MV-4-11 (cell line): ENCODE measurements at regions not wholly inside any gene's neighbourhood (a gene's known extent, or its start where the extent isn't known, plus 50 kb on each side); places are given as distances from the start of the nearest gene placed in this dataset.
A peak's percentile ranks its signal among the peaks of the same experiment; 100 is the strongest.
"Not testable (repeated sequence)": the region's sequence is repeated elsewhere in the genome, so short reads cannot be mapped to it uniquely, and the experiment has no call there.

ENCODE experiments used
- DNase-seq: peaks from one replicate; lab custom pipeline; 2025; lab: John Stamatoyannopoulos, UW

DNA sequence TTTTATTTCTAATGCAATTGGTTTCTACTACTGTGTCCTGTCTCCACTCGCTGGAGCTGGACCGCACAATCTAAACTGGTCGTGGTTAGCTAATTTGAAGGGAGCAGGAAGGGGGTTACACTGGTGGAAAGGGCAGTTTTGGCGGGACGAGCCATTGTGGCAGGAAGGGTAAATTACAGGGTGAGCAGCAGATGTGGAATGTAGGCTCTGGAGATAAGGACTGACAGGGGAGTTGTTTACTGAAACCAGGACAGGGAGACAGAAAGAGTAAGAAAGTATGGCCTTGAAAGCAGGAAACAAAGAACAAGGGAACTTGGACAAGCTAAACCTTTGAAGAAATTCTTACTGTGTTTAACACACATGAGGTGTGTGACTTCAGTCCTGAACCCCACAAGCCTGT lies 147.8 kb downstream of the ATXN7L3B start:
- DNase-seq = no peak

- peak; percentile 44 for DNase-seq
These were observed 151.5 kb downstream of the ATXN7L3B start for GRCh38 chr12:74689071-74689655.

- no peak for DNase-seq
These were observed 152.3 kb downstream of the ATXN7L3B start for GRCh38 chr12:74689929-74690328.

- no peak for DNase-seq
These were observed 181.8 kb downstream of the ATXN7L3B start for GRCh38 chr12:74719447-74719846.

- no peak for DNase-seq
These were observed 185.1 kb downstream of the ATXN7L3B start for GRCh38 chr12:74722709-74723108.

DNA sequence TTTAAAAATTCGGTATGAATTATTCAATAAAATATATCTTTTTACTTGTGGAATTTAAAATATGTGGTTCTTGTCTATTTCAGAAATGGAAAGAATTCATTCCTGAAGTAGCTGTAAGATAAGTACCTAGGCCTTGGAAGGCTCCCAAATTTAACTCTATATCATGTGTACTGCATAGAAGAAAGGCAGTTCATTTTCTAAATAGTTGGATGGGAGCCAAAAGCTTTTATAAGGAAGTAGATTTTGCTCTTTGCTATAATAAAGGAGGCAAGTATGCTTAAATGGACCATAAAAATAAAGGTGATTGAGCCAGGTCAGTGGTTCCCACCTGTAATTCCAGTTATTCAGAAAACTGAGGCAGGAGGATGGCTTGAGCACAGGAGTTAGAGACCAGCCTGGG lies 187.5 kb downstream of the ATXN7L3B start:
- DNase-seq = no peak

GRCh38 chr12:74728006-74728405 lies 190.4 kb downstream of the ATXN7L3B start:
- no peak for DNase-seq

- DNase-seq = no peak
These were observed 194.6 kb downstream of the ATXN7L3B start for GRCh38 chr12:74732164-74732784.

DNA sequence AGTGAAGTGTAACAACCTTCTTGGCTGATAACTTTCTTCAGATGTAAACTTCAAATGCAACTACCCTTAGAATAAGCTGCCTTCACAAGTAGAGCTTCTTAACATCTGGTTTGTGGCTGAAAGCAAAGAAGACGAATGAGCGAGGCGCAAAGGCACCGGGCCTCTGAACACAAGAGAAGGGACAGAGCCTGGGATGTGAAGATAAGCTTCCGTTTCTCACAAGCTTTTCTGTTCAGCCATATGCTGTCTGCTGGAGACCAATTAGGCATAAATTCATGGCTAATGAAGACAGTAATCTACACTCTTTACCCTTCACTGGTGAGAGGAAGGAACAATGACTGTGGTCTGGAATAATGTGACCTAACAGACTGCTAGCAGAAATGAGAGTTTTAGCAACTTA lies 195.2 kb downstream of the ATXN7L3B start:
- no peak for DNase-seq

DNA sequence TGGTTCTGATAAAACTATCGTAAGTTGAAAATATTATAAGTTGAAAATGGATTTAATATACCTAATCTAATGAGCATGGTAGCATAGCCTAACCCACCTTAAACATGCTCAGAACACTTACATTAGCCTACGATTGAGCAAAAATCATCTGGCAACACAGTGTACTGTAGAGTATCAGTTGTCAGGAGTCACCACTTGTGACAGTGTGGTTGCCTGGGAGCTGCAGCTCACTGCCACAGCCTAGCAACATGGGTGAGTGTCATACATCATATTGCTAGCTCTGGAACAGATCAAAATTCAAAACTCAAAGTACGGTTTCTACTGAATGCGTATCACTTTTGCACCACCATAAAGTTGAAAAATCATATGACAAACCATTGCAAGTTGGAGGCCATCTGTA lies 203.5 kb downstream of the ATXN7L3B start:
- DNase-seq = no peak

DNA sequence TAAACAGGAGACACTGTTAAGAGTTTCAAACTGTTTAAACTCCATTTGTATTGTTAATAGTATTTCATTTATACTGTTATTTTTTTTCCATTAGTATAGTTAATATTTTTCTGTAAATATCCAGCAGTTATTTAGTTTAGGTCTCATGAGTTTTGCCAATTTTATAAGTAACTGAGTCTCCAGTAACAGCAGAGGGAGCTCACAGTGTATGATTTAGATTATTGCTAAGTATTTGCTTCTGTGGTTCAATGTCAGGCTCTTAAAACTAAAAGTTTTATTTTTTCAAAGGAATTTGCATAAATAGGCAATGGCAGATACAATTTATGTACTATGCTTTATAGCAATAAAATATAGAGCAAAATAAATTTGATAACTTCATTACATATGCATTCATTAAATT lies 209.7 kb downstream of the ATXN7L3B start:
- no peak for DNase-seq

DNA sequence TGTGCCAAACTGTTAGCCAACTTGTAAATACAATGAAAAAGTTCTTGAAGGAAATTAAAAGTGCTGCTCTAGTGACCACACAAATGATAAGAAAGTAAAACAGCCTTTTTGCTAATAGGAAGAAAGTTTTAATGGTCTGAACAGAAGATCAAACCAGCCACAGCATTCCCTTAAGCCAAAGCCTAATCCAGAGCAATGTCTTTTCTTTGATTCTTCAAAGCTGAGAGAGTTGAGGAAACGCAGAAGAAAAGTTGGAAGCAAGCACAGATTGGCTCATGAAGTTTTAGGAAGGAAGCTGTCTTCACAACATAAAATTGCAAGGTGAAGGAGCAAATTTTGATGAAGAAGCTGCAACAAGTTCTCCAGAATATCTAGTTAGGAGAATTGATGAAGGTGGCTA lies 213.8 kb downstream of the ATXN7L3B start:
- no peak for DNase-seq

GRCh38 chr12:74752215-74752614 lies 214.6 kb downstream of the ATXN7L3B start:
- DNase-seq = no peak

DNA sequence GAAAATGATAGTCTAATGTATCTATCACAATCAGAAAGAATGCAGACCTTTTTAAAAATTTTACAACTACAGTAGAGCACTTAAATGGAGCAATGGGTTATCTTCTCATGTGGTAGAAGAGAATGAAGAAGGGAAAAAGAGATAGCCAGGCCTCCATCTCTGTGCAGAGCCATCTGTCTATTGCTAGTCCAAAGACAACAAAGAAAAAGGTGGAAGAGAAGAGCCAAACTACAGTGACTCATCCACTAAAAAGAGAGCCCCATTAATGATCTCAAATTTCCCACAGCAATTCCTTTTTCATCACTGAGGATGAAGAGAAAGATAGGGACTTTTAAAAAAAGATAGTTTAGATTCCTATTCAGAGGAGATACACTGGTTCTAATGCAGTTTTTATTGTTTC lies 232.9 kb downstream of the ATXN7L3B start:
- DNase-seq = no peak

GRCh38 chr12:74775276-74775675 lies 237.6 kb downstream of the ATXN7L3B start:
- DNase-seq = no peak

GRCh38 chr12:74776378-74776777 lies 238.7 kb downstream of the ATXN7L3B start:
- no peak for DNase-seq

GRCh38 chr12:74780182-74780849 lies 242.7 kb downstream of the ATXN7L3B start:
- DNase-seq = no peak

- DNase-seq = not testable (repeated sequence)
These were observed 243.2 kb downstream of the ATXN7L3B start for GRCh38 chr12:74780850-74781241.

GRCh38 chr12:74781991-74782485 lies 244.4 kb downstream of the ATXN7L3B start:
- no peak for DNase-seq

DNA sequence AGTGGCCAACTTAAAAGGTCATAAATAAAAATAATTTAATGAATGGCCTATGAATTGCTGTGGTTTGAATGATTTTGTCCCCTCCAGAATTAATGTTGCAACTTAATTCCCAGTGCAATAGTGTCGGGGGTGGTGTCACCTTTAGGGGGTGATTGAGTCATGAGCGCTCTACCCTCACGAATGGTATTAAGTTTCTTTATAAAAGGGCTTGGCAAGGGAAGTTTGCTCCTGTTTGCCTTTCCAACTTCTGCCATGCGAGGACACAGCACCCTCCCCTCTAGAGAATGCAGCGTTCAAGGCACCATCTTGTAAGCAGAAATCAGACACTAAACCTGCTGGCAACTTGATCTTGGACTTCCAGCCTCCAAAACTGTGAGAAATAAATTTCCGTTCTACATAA lies 253.3 kb downstream of the ATXN7L3B start:
- DNase-seq = no peak

DNA sequence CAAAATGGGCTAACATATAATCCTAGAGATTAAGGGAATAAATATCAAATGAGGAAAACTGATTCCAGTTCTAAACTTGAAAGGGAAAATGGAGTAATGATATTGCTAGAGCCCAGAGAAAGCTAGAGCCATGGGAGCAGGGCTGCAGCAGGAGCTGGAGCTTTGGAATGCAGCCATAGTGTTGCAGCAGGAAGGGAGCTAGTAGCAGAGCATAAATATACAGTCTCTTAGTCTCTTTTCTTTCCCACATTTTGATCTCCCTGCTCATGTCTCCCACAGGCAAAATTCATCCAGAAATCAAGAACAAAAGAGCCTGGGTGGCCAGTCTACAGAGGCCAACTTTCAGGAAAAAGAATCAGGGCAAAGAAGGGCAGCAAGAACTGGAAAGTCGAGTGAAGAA lies 253.7 kb downstream of the ATXN7L3B start:
- no peak for DNase-seq

GRCh38 chr12:74794522-74794921 lies 256.9 kb downstream of the ATXN7L3B start:
- no peak for DNase-seq

DNA sequence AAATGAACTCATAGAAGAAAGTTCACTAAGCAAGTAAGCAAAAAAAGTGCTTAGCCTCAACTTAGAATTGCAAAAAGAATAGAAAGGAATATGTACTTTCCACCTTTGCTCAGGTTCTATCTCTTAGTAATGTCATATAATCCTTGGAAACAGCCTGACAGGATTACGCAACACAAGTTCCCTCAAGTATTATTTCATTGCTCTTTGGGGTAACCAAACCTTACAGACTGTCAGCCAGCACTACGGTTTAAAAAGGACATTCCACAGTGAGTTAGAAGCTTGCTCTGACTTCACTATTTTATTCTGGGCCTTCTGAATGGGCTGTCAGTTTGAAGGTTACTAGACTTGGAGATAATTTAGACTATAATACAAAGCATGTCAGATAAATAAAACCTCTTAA lies 264.0 kb downstream of the ATXN7L3B start:
- DNase-seq = no peak
